ENCODE measurements at regions not wholly inside any gene's neighbourhood (a gene's known extent, or its start where the extent isn't known, plus 50 kb on each side); places are given as distances from the start of the nearest gene placed in this dataset.
A peak's percentile ranks its signal among the peaks of the same experiment; 100 is the strongest.
"Not testable (repeated sequence)": the region's sequence is repeated elsewhere in the genome, so short reads cannot be mapped to it uniquely, and the experiment has no call there.

- H3K27ac ChIP-seq (ENCODE audit: low read depth, low read length); H3K27me3 ChIP-seq (ENCODE audit: control insufficient read depth in 2 of 2, insufficient read depth in 2 of 2, low read length in 2 of 2); H3K9me3 ChIP-seq (ENCODE audit: control insufficient read depth in 2 of 3, low read length in 3 of 3); DNase-seq; H3K27me3 Mint-ChIP-seq; H3K4me3 Mint-ChIP-seq; H3K36me3 Mint-ChIP-seq; H3K36me3 ChIP-seq (ENCODE audit: control insufficient read depth in 2 of 3, insufficient read depth in 3 of 3, low read length in 3 of 3); ATAC-seq; intact Hi-C loops (cut with micrococcal nuclease); H3K27ac Mint-ChIP-seq; CTCF ChIA-PET; POLR2A ChIA-PET; H3K4me1 ChIP-seq (ENCODE audit: control insufficient read depth in 2 of 2, insufficient read depth in 2 of 2, low read length in 2 of 2); H3K4me1 Mint-ChIP-seq; H3K4me3 ChIP-seq (ENCODE audit: low read length): not testable (repeated sequence)
- H3K9me3 Mint-ChIP-seq = peaks cover 12 to 42% (median 21%) of the 10 kb centered on the region in 11 donors
Measured at GRCh38 chr16:34018277-34018676, 558.9 kb downstream of the TP53TG3F start.

GRCh38 chr16:34050787-34051320 is 591.4 kb downstream of the TP53TG3F start:
- peaks cover 16 to 52% (median 31%) of the 10 kb centered on the region in 11 donors for H3K9me3 Mint-ChIP-seq

GRCh38 chr16:34054137-34054536 is 594.7 kb downstream of the TP53TG3F start:
- Mint-ChIP-seq H3K36me3 (peaks cover 0 to 15% (median 9%) of the 10 kb centered on the region in 5 donors), H3K9me3 (peaks cover 12 to 46% (median 28%) of the 10 kb centered on the region in 11 donors), H3K4me3 (no peak overlapping the region), H3K27ac (no peak overlapping the region), H3K4me1 (no peaks in the 10 kb centered on the region), H3K27me3 (peaks cover 0 to 5% (median 0%) of the 10 kb centered on the region in 5 donors)
- H3K27ac ChIP-seq (ENCODE audit: low read depth, low read length) = no peak overlapping the region
- no peaks in the 10 kb centered on the region for H3K27me3 ChIP-seq (ENCODE audit: control insufficient read depth in 2 of 2, insufficient read depth in 2 of 2, low read length in 2 of 2)
- H3K9me3 ChIP-seq (ENCODE audit: control insufficient read depth in 2 of 3, low read length in 3 of 3) = peaks cover 0 to 9% (median 0%) of the 10 kb centered on the region in 3 experiments
- no peak overlapping the region for H3K4me3 ChIP-seq (ENCODE audit: low read length)
- ChIA-PET POLR2A (no interaction called here), CTCF (no interaction called here)
- H3K36me3 ChIP-seq (ENCODE audit: control insufficient read depth in 2 of 3, insufficient read depth in 3 of 3, low read length in 3 of 3) = no peaks in the 10 kb centered on the region
- DNase-seq = no peak
- ATAC-seq = no peak
- intact Hi-C loops (cut with micrococcal nuclease) = no loop called here
- H3K4me1 ChIP-seq (ENCODE audit: control insufficient read depth in 2 of 2, insufficient read depth in 2 of 2, low read length in 2 of 2) = no peaks in the 10 kb centered on the region

More at GRCh38 chr16:34050787-34051320, 591.4 kb downstream of the TP53TG3F start:
- intact Hi-C loops (cut with micrococcal nuclease) = no loop called here
- ChIA-PET CTCF (no interaction called here), POLR2A (no interaction called here)
- Histone ChIP-seq H3K27ac (ENCODE audit: low read depth, low read length) (no peak overlapping the region), H3K27me3 (ENCODE audit: control insufficient read depth in 2 of 2, insufficient read depth in 2 of 2, low read length in 2 of 2) (no peaks in the 10 kb centered on the region), H3K4me3 (ENCODE audit: low read length) (no peak overlapping the region), H3K9me3 (ENCODE audit: control insufficient read depth in 2 of 3, low read length in 3 of 3) (peaks cover 0 to 9% (median 0%) of the 10 kb centered on the region in 3 experiments), H3K36me3 (ENCODE audit: control insufficient read depth in 2 of 3, insufficient read depth in 3 of 3, low read length in 3 of 3) (no peaks in the 10 kb centered on the region), H3K4me1 (ENCODE audit: control insufficient read depth in 2 of 2, insufficient read depth in 2 of 2, low read length in 2 of 2) (no peaks in the 10 kb centered on the region)
- Mint-ChIP-seq H3K36me3 (peaks cover 0 to 14% (median 9%) of the 10 kb centered on the region in 5 donors), H3K4me1 (no peaks in the 10 kb centered on the region), H3K27ac (no peak overlapping the region), H3K4me3 (no peak overlapping the region), H3K27me3 (peaks cover 0 to 5% (median 0%) of the 10 kb centered on the region in 5 donors)
- DNase-seq (no peak), ATAC-seq (no peak)

- Histone ChIP-seq H3K27ac (ENCODE audit: low read depth, low read length) (no peak overlapping the region), H3K27me3 (ENCODE audit: control insufficient read depth in 2 of 2, insufficient read depth in 2 of 2, low read length in 2 of 2) (no peaks in the 10 kb centered on the region), H3K4me3 (ENCODE audit: low read length) (no peak overlapping the region), H3K4me1 (ENCODE audit: control insufficient read depth in 2 of 2, insufficient read depth in 2 of 2, low read length in 2 of 2) (no peaks in the 10 kb centered on the region), H3K9me3 (ENCODE audit: control insufficient read depth in 2 of 3, low read length in 3 of 3) (peaks cover 0 to 9% (median 0%) of the 10 kb centered on the region in 3 experiments), H3K36me3 (ENCODE audit: control insufficient read depth in 2 of 3, insufficient read depth in 3 of 3, low read length in 3 of 3) (no peaks in the 10 kb centered on the region)
- DNase-seq = no peak
- intact Hi-C loops (cut with micrococcal nuclease) = no loop called here
- ChIA-PET POLR2A (no interaction called here), CTCF (no interaction called here)
- Mint-ChIP-seq H3K4me3 (no peak overlapping the region), H3K9me3 (peaks cover 12 to 40% (median 25%) of the 10 kb centered on the region in 11 donors), H3K27me3 (no peaks in the 10 kb centered on the region), H3K4me1 (no peaks in the 10 kb centered on the region), H3K36me3 (peaks cover 0 to 15% (median 9%) of the 10 kb centered on the region in 5 donors), H3K27ac (peak overlapping the region in 1 of 9 donors; percentile 15)
- ATAC-seq = no peak
Measured at GRCh38 chr16:34054969-34055368, 595.6 kb downstream of the TP53TG3F start.

- H3K27ac Mint-ChIP-seq; H3K27me3 Mint-ChIP-seq; H3K4me3 ChIP-seq (ENCODE audit: low read length); CTCF ChIA-PET; H3K4me1 ChIP-seq (ENCODE audit: control insufficient read depth in 2 of 2, insufficient read depth in 2 of 2, low read length in 2 of 2); DNase-seq; POLR2A ChIA-PET; H3K36me3 ChIP-seq (ENCODE audit: control insufficient read depth in 2 of 3, insufficient read depth in 3 of 3, low read length in 3 of 3); intact Hi-C loops (cut with micrococcal nuclease); H3K27me3 ChIP-seq (ENCODE audit: control insufficient read depth in 2 of 2, insufficient read depth in 2 of 2, low read length in 2 of 2); H3K27ac ChIP-seq (ENCODE audit: low read depth, low read length): not testable (repeated sequence)
- Mint-ChIP-seq H3K9me3 (peaks cover 23 to 54% (median 44%) of the 10 kb centered on the region in 11 donors), H3K4me1 (peaks cover 0 to 21% (median 0%) of the 10 kb centered on the region in 7 donors), H3K4me3 (peak overlapping the region in 1 of 10 donors; percentile 8), H3K36me3 (peaks cover 12 to 45% (median 34%) of the 10 kb centered on the region in 5 donors)
- H3K9me3 ChIP-seq (ENCODE audit: control insufficient read depth in 2 of 3, low read length in 3 of 3) = peaks cover 0 to 42% (median 6%) of the 10 kb centered on the region in 3 experiments
- peak; percentile 56 for ATAC-seq
Measured at GRCh38 chr16:34062620-34063253, 603.3 kb downstream of the TP53TG3F start.

- POLR2A ChIA-PET; H3K36me3 ChIP-seq (ENCODE audit: control insufficient read depth in 2 of 3, insufficient read depth in 3 of 3, low read length in 3 of 3); H3K4me3 Mint-ChIP-seq; intact Hi-C loops (cut with micrococcal nuclease); H3K27me3 Mint-ChIP-seq; H3K4me1 ChIP-seq (ENCODE audit: control insufficient read depth in 2 of 2, insufficient read depth in 2 of 2, low read length in 2 of 2); H3K27ac Mint-ChIP-seq; DNase-seq; CTCF ChIA-PET; H3K4me3 ChIP-seq (ENCODE audit: low read length); H3K27ac ChIP-seq (ENCODE audit: low read depth, low read length); H3K27me3 ChIP-seq (ENCODE audit: control insufficient read depth in 2 of 2, insufficient read depth in 2 of 2, low read length in 2 of 2): not testable (repeated sequence)
- ATAC-seq = peak; percentile 51
- Mint-ChIP-seq H3K4me1 (peaks cover 0 to 21% (median 0%) of the 10 kb centered on the region in 7 donors), H3K36me3 (peaks cover 12 to 45% (median 35%) of the 10 kb centered on the region in 5 donors), H3K9me3 (peaks cover 23 to 59% (median 47%) of the 10 kb centered on the region in 11 donors)
- H3K9me3 ChIP-seq (ENCODE audit: control insufficient read depth in 2 of 3, low read length in 3 of 3) = peaks cover 0 to 42% (median 6%) of the 10 kb centered on the region in 3 experiments
Measured at GRCh38 chr16:34063498-34064157, 604.2 kb downstream of the TP53TG3F start.

Data from naive thymus-derived CD4-positive, alpha-beta T cell (primary cell).